D721Med (cell line): ENCODE measurements at regions not wholly inside any gene's neighbourhood (a gene's known extent, or its start where the extent isn't known, plus 50 kb on each side); places are given as distances from the start of the nearest gene placed in this dataset.

Experiments
- DNase-seq: peaks from one replicate; pipeline ENCODE4 v3.0.0; 2011; ENCODE audit warnings: low spot score; ENCODE audit not compliant: insufficient read length
- FAIRE-seq: peaks from 2 replicates; lab custom pipeline; 2011; peaks lifted over from hg19 to GRCh38; lab: Jason Lieb, UNC
- TF ChIP-seq, protein P1 (sequence below): IDR thresholded peaks from 2 replicates; pipeline ENCODE4 v1.5.1; 2012; ENCODE audit warnings: mild to moderate bottlenecking, control low read depth; ENCODE audit not compliant: insufficient read depth; ENCODE audit errors: missing control alignments

DNA sequence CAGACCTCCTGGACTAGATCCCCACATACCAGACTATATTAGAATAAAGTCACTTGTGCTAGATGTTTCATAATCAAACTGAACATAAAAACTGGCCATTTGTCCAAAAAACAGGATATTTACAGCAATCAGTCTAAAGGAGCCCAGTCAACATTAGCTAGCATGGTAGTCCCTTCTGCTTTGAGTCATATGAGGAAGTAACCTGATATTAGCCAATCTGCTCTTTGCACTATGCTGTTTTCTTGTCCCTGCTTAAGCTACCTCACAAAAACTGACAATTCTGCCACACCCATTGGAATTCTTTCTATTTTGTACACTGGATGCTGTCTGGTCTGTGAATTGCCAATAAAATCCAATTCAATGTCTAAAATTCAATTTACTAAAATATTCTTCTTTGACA lies 1824.2 kb downstream of the OLFM4 start:
- FAIRE-seq = no peak
- TF ChIP-seq, protein P1, sequence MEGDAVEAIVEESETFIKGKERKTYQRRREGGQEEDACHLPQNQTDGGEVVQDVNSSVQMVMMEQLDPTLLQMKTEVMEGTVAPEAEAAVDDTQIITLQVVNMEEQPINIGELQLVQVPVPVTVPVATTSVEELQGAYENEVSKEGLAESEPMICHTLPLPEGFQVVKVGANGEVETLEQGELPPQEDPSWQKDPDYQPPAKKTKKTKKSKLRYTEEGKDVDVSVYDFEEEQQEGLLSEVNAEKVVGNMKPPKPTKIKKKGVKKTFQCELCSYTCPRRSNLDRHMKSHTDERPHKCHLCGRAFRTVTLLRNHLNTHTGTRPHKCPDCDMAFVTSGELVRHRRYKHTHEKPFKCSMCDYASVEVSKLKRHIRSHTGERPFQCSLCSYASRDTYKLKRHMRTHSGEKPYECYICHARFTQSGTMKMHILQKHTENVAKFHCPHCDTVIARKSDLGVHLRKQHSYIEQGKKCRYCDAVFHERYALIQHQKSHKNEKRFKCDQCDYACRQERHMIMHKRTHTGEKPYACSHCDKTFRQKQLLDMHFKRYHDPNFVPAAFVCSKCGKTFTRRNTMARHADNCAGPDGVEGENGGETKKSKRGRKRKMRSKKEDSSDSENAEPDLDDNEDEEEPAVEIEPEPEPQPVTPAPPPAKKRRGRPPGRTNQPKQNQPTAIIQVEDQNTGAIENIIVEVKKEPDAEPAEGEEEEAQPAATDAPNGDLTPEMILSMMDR = no peak
- no peak for DNase-seq

DNA sequence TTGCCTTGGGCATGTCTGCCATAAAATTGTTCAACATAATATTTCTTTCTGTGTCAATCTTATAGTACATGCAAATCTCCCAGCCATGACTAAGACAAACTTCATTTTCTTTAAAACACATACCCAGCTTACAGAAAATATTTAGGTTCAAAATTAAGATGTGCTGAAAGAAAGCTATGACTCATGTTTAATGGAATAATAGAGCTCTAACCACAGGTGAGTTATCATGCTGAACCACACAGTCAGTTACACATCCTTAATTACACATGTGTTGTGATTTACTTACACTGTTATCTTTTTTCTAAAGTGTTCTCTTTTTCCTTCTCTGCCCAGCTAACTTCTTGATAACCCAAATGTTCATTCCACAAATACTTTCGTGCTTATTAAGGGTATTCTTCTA lies 1831.2 kb downstream of the OLFM4 start:
- TF ChIP-seq, protein P1 = no peak
- no peak for FAIRE-seq
- no peak for DNase-seq

DNA sequence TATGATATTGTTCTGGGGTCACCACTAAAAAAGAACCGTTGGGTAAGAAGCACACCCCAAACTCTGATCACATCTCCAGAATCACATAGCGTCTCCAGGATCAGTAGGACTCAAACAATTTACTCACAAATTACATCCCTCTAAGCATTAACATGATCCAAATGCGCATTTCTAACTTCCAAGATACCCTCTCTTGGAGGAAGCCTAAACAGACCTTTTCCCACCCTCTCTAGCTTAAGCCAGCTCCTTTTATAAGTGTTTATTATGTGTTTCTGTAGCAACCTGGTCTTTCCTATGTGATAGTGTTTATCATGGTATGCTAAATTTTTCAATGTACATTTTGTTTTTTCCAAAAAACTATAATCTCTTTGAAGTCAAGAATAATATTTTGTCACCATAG lies 1846.5 kb downstream of the OLFM4 start:
- DNase-seq = no peak
- TF ChIP-seq, protein P1 = no peak
- FAIRE-seq = no peak

DNA sequence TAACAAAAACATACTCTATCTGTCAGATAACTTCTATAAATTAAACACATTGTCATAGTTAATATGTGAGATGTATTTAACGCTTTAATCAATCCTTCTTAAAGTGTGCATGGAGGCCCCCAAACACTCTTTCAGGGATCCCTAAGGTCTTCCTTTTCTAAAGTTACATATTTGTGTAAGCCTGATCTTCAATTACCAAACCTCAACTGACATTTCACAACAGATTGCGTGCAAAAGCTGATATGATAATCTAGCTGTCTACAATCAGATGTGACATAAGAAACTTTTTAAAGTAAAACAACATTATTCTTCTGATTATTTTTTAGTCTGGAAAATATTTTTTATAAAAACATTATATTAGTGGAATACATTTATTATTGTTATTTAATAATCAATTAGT lies 1850.4 kb downstream of the OLFM4 start:
- TF ChIP-seq, protein P1 = no peak
- no peak for FAIRE-seq

DNA sequence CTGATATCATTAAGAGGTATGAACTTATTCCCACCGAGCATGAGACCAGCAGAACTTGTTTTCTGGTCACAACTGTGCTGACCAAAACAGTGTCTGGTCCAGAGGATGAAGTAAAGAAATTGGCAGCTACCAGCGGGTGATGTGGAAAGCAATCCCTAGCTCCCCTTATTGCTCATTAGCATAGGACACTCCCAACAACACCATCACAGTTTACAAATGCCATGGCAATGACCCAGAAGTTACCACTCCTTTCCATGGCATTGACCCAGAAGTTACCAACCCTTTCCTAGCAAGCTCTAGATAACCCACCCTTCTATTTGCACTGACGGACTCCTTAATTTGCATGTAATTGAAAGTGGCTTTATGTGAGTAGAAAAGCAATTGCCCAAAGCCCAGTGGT lies 1856.1 kb downstream of the OLFM4 start:
- DNase-seq (no peak), FAIRE-seq (no peak)
- TF ChIP-seq, protein P1 = no peak

More for the DNA sequence above, 1850.4 kb downstream of the OLFM4 start:
- no peak for DNase-seq

DNA sequence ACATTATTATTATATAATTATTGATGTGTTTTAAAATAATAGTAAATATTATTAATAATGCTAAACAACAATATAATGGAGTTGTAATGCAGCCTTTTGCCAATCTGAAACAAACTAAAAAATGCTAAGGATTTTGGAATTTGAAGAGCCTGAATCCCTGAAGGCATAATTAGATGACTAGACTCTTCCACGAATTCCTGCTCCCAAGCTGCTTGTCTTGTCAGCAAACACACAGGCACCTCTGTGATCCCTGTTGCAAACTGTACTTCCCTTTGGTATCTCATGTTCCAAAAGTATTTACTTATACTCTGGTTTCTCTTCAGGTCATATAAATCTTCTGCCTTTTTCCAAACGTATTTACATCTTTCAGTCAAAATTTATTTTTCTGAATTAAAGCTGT lies 1862.4 kb downstream of the OLFM4 start:
- FAIRE-seq (no peak), DNase-seq (no peak)
- TF ChIP-seq, protein P1 = no peak

DNA sequence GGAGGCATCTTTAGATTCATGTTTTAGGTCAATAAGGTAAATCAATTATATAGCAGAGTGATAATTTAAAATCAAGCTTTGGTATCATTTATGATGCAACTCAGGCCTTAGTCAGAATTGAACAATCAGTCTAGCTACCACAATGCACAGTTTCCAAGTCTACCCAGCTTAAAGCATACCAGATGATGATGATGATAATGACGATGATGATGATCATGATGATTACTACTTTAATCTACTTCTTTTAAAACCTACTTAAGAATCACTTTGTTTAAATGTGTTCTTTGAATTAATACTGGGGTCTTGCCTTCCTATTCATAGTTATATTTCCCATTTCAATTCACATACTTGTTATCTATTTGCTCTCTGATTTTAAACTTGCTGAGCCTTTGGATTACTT lies 1872.7 kb downstream of the OLFM4 start:
- TF ChIP-seq, protein P1 = no peak
- FAIRE-seq (no peak), DNase-seq (no peak)
